Activated B cell treated with CpG ODN at 0.5 μM for 24 hours (primary cell): ENCODE measurements at regions not wholly inside any gene's neighbourhood (a gene's known extent, or its start where the extent isn't known, plus 50 kb on each side); places are given as distances from the start of the nearest gene placed in this dataset.

ENCODE experiments used
- ATAC-seq: fragments of 200-7000 bp; cut with Tn5 transposase; one replicate; pipeline ENCODE4 v1.10.0; 2021; ENCODE audit warnings: low read depth, mild to moderate bottlenecking, moderate library complexity
- CTCF ChIA-PET: fragments of 350-600 bp; sonication (Branson Sonifier 250); formaldehyde crosslinking; loops from one replicate; lab custom pipeline; 2021; ENCODE audit warnings: antibody characterized with exemption; lab: Charles Lee
- POLR2A ChIA-PET: fragments of 350-600 bp; sonication (Branson Sonifier 250); formaldehyde crosslinking; loops from one replicate; lab custom pipeline; 2021; ENCODE audit warnings: antibody characterized with exemption; lab: Charles Lee
- DNase-seq: peaks from one replicate; pipeline ENCODE4 v3.0.0; 2022
- H3K27ac Mint-ChIP-seq: one replicate; pipeline ENCODE4 v1.8.0; 2020; ENCODE audit warnings: mixed read lengths
- H3K27me3 Mint-ChIP-seq: one replicate; pipeline ENCODE4 v1.8.0; 2021; ENCODE audit warnings: mixed read lengths
- H3K36me3 Mint-ChIP-seq: one replicate; pipeline ENCODE4 v1.8.0; 2021; ENCODE audit warnings: low read depth, mixed read lengths
- H3K4me1 Mint-ChIP-seq: one replicate; pipeline ENCODE4 v1.8.0; 2021; ENCODE audit warnings: mixed read lengths
- H3K4me3 Mint-ChIP-seq: one replicate; pipeline ENCODE4 v1.8.0; 2020; ENCODE audit warnings: mild to moderate bottlenecking, mixed read lengths
- H3K9me3 Mint-ChIP-seq: one replicate; pipeline ENCODE4 v1.8.0; 2020; ENCODE audit warnings: mixed read lengths
- CTCF ChIP-seq: fragments of 200-600 bp; IDR thresholded peaks from one replicate; pipeline ENCODE4 v1.8.0; 2022; ENCODE audit warnings: antibody characterized with exemption, mild to moderate bottlenecking
- intact Hi-C: fragments of 100-400 bp; cut with micrococcal nuclease; formaldehyde crosslinking; loops from one replicate; pipeline ENCODE4 v1.15.1; 2024

GRCh38 chr11:64490562-64491216 lies 65.1 kb upstream of the SLC22A11 start:
- no peak for DNase-seq
- ATAC-seq, result no peak
- H3K4me3 Mint-ChIP-seq, result no peak overlapping the region
- intact Hi-C loops, result loop anchor here (1.0 kb wide), 1 partner anchor 159 kb away; no protein-coding TSS in a partner anchor
- ChIA-PET POLR2A (no interaction called here), CTCF (no interaction called here)
- peaks cover 18% of the 10 kb centered on the region for H3K4me1 Mint-ChIP-seq
- no peak overlapping the region for H3K27ac Mint-ChIP-seq
- no peaks in the 10 kb centered on the region for H3K9me3 Mint-ChIP-seq
- peaks cover 14% of the 10 kb centered on the region for H3K27me3 Mint-ChIP-seq
- no peaks in the 10 kb centered on the region for H3K36me3 Mint-ChIP-seq
- no peak for TF ChIP-seq CTCF

DNA sequence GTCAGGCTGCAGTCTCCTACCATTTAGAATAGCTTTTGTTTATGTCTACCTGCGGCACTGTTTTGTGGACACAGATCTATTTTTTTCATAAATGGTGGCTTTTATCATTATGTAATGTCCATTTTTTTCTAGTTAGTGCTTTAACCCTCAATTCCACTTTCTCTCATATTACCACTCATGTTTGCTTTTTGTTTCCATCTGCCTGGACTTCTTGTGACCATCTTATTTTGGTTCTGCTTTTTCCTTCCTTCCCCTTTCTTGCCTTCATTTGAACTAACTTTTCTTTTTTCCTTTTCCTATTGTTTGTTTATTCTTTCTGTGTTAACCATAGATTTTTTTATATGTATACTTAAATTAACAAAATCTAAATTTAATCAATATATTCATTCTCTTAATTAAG lies 63.2 kb upstream of the SLC22A11 start:
- ChIA-PET POLR2A (no interaction called here), CTCF (no interaction called here)
- Mint-ChIP-seq H3K4me1 (peaks cover 18% of the 10 kb centered on the region), H3K27ac (no peak overlapping the region), H3K4me3 (no peak overlapping the region), H3K36me3 (no peaks in the 10 kb centered on the region), H3K27me3 (peaks cover 14% of the 10 kb centered on the region), H3K9me3 (no peaks in the 10 kb centered on the region)
- TF ChIP-seq CTCF, result no peak
- no peak for DNase-seq
- no peak for ATAC-seq
- intact Hi-C loops, result no loop called here

DNA sequence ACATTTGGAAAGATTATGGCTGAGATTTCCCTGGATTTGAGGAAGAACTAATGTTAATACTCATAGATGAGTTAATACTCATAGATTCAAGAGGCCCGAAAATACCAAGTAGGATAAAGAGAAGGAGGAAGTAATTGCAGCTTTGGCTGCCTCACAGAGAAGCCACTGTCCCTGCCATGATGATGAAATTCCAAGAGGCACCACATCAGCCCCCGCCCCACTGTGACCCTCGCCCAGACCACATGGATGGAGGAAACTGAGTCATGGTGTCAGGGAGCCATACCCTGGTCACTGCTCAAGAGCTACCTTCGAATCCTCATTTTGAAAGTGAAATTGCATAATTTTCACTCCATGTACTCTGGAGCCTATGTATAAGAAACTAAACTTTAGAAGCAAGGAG lies 57.6 kb upstream of the SLC22A11 start:
- no peaks in the 10 kb centered on the region for H3K36me3 Mint-ChIP-seq
- peaks cover 7% of the 10 kb centered on the region for H3K27me3 Mint-ChIP-seq
- H3K9me3 Mint-ChIP-seq, result no peaks in the 10 kb centered on the region
- ChIA-PET POLR2A (no interaction called here), CTCF (no interaction called here)
- DNase-seq (no peak), ATAC-seq (no peak)
- intact Hi-C loops, result no loop called here
- no peak for TF ChIP-seq CTCF
- no peak overlapping the region for H3K4me3 Mint-ChIP-seq
- no peak overlapping the region for H3K27ac Mint-ChIP-seq
- no peaks in the 10 kb centered on the region for H3K4me1 Mint-ChIP-seq

DNA sequence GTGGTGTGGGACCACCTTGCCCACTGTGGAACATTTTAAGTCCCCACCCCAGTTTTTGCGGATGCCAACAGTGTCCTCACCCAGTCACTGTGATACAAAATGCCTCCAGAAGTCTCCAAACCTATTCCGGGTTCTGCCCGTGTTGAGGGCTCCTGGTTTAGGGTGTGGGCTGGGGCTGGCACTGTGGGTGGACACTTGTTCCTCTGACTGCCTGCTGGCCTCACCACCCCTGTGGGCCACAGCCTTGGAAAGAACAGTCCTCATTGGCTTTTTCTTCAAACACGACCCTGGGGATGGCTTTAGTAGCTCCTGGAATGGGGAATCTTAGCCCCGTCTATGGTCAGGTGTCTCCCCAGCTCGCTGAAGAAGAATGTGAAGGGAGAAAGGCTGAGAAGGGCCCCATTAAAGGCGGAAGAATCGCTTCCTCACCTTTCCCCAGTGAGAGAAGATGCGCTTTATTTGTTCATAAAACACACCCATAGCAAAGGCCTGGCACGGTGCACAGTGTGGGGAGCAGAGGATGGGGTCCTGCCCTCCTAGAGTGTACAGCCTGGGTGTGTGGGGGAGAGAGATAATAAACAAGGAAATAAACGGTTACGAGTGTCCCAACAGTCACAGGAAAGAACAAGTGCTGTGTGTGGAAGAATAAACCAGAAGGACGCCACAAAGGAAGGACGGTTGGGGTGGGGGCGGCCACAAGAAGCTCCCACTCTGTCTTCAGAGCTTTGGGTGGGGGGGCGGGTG lies 56.3 kb upstream of the SLC22A11 start:
- no peak overlapping the region for H3K27ac Mint-ChIP-seq
- ChIA-PET CTCF (no interaction called here), POLR2A (interaction anchor here (0.6 kb wide), 1 partner anchor 81 kb away, joined by 6 read pairs; no protein-coding TSS in a partner anchor)
- H3K9me3 Mint-ChIP-seq, result peaks cover 1% of the 10 kb centered on the region
- intact Hi-C loops, result no loop called here
- ATAC-seq (no peak), DNase-seq (no peak)
- no peaks in the 10 kb centered on the region for H3K4me1 Mint-ChIP-seq
- H3K27me3 Mint-ChIP-seq, result peaks cover 9% of the 10 kb centered on the region
- H3K4me3 Mint-ChIP-seq, result no peak overlapping the region
- H3K36me3 Mint-ChIP-seq, result no peaks in the 10 kb centered on the region
- no peak for TF ChIP-seq CTCF

- no peak for TF ChIP-seq CTCF
- ChIA-PET CTCF (interaction anchor here (0.5 kb wide), 1 partner anchor 249 kb away, joined by 4 read pairs; no protein-coding TSS in a partner anchor), POLR2A (no interaction called here)
- no peak for DNase-seq
- no peak for ATAC-seq
- no peak overlapping the region for H3K27ac Mint-ChIP-seq
- no peak overlapping the region for H3K4me3 Mint-ChIP-seq
- peaks cover 8% of the 10 kb centered on the region for H3K9me3 Mint-ChIP-seq
- no peaks in the 10 kb centered on the region for H3K36me3 Mint-ChIP-seq
- H3K27me3 Mint-ChIP-seq, result peaks cover 9% of the 10 kb centered on the region
- intact Hi-C loops, result no loop called here
- no peaks in the 10 kb centered on the region for H3K4me1 Mint-ChIP-seq
These were observed 55.3 kb upstream of the SLC22A11 start for GRCh38 chr11:64500176-64501013.
